TTC549 (cell line): ENCODE measurements at regions not wholly inside any gene's neighbourhood (a gene's known extent, or its start where the extent isn't known, plus 50 kb on each side); places are given as distances from the start of the nearest gene placed in this dataset.

Experiments
- FAIRE-seq: peaks from 2 replicates; lab custom pipeline; 2012; peaks lifted over from hg19 to GRCh38; lab: Jason Lieb, UNC

DNA sequence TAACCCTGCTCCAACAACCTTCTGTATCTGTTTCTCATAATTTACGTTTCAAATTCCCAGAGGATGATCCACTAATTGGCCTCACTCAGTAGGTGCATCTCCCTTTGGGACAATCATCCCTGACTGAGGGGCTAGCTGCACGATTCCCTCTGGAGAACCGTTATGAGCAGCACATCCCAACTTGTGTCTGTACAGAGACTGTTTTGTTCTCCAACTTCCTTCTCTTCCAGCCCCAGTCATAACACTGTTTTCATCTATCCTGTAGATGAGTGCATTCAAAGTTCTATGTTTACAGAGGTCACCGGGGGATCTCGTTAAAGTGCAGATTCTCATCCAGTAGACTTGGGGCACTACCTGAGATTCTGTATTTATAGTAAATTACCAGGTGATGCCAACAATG is 187.2 kb downstream of the REEP3 start:
- no peak for FAIRE-seq

DNA sequence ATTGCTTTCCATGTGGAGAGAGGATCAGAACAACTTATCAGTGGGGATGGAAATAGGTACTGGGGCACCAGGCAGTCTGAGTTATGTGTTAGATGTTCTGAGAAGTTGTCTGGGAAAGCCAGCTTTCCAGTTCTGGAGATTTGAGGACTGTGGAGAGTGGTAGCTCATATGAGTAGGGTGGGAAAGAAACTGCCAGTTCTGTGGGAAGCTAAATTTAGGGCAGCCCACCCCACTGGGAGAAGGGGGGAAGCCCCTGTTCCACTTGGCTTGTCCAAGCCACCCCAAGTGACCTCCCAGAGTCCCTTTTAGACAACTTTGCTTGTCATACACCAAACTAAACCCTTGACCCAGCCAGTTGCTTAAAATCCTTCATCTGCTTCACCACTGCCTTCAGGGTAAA is 189.5 kb downstream of the REEP3 start:
- FAIRE-seq: no peak

DNA sequence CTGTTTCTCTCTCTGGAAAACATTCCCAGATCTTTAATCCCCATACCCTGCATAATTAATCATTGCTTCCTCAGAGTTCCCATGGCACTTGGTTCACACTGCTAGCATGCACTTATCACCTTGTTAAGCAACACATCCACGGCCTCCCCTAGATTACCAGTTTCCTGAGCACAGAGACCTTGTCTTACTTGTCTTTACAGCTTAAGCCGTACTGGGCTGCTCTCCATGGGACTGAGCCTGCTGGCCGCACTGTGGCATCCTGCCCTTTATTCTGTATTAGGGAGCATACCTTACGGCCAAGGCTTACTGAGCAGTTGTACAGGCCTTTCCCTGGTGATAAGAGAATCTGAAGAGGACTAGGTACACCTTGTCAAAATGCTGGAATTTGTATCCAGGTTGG is 190.2 kb downstream of the REEP3 start:
- no peak for FAIRE-seq

DNA sequence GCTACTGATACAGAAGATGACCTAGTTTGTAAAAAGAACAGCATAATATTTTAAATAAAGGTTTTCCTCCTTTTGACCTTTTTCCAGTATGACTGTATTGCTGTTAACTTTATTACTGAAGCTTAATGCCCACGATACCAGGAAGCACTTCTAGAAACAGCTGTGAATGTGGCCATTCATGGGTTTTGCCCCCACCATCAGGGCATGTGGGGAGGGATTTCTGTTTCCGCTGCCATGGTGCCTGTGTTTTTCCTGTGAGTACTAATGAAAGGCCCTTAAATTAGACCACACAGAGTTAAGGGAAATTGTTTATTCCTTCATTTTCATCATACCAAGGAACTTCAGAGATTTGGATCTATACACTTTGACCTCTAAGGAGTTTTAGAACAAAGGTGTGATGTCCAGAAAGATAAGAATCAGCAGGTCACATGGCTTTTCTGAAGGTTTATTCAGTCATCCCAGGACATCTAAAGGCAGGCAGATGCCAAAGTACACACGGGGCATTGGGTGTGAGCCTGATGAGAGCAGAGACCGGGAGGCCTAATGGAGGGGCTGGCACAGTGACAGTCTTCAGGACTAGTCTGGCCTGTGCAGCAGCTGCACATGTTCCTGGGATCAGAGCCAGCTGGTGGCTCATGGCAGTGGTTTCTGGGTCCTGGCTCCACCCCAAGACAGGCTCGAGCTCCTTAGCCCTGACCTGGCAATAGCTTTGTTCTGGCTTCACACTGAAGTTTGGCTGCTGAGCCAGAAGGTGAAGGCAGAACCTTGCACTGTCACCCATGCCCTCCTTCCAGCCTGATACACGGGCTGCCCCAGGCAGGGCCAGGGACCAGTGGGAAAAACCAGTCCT is 190.9 kb downstream of the REEP3 start:
- FAIRE-seq: no peak

DNA sequence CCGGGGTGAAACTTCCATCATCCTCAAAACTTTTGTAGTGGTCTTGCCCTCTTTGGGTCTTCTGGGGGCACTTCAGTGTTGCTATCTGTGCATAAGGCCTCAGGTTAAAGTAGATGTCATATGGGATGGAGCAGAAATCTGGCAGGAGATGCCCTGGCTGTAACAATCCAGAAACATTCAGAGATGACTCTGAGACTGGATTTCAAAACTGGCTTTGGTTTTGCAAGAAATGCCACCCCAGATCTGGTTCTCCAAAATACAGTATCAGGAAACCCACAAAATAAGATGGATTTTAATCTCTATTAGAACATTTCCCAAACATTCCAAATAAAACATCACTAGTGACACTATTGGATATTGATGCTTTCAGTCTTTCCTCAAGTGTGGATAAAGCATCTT is 191.5 kb downstream of the REEP3 start:
- FAIRE-seq: no peak

DNA sequence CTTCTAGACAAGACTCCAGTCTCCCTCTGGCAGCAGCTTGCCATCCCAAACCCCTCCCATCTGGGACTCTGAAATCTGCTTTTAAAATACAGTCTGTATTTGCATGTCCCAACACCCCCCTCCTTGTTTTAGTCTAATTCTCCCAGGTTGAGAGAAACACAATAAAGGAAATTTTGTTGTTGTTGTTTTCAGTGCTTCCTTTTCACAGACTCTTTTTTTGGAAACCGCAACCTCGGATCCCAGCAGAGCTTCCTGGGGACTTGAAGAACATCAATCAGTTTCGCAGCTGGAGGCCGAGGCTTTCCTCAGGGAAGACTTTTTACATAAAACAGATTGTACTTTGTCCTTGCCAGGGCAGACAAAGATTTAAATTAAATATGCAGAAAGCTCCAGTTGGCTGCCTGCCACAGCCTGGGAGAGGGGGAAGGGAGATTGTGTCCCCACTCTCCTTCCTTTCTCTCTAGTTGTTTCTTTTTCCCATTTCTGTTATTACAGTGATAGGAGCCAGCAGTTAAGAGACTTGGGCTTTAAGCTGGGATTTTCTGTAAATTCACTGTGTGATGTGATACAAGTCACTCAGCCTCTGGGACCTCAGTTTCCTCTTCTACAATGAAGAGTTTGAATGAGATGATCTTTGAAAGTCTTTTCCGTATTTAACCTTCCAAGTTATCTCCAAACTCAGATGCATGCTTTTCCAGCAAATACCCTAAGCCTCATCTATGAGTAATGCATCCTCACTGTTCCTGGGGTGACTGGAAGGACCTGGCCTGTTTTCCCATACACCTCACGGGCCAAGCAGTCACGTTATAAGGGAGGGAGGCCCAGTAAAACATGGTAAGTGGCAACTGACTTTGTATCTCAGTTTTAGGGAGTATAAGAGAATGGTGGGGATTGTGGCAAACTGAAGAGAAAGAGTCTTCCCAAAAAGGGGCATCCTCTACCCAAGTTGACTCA is 192.3 kb downstream of the REEP3 start:
- FAIRE-seq: no peak

DNA sequence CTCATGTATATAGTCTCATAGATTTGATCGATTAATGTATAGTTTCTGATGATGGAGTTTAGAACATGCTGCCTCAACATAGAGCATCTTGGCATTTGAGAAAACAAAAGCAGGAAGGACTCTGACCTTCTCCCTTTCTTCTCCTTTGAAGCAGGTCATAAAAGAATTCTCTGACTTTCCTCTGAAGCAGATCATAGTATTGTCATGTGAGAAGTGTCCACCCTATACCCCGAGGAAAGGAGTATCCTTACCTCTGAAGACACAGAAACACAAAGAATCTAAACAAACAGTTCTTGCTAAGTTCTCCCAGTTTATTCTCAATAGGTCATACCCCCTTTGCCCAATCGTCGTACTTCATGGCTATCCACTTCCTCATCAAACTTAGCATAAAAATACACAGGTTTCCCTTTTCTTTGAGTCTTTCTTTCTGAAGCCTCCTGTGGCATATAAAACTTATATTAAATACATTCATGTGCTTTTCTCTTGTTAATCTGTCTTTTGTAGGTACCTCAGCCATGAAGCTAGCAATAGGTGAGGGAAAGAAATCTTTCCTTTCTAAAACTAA is 194.9 kb downstream of the REEP3 start:
- FAIRE-seq: no peak

DNA sequence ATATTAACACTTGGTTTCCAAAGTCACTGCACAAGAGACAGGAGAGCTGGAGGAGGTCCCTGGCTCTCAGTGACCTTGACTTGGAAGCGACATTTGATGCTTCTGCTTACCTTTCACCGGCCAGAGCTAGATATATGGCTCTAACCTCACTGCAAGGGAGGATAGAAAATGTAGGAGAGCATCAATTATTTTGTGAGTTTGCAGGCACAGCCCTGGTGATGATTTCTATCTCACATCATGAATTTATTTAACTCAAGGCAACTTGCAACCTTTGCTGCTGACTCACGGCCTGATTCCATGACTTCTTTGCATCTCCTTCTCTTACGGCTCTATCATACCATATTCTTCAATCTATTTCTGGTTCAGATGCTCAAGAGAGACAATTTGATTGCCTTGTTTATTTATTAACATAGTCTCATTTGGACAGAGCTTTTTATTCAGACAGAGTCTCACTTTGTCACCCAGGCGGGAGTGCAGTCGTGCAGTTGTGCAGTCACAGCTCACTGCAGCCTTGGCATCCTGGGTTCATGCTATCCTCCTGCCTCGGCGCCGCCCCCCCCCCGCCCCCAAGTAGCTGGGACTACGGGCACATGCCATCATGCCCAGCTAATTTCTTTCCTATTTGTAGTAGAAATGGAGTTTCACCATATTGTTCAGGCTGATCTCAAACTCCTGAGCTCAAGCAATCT is 196.0 kb downstream of the REEP3 start:
- FAIRE-seq: no peak

DNA sequence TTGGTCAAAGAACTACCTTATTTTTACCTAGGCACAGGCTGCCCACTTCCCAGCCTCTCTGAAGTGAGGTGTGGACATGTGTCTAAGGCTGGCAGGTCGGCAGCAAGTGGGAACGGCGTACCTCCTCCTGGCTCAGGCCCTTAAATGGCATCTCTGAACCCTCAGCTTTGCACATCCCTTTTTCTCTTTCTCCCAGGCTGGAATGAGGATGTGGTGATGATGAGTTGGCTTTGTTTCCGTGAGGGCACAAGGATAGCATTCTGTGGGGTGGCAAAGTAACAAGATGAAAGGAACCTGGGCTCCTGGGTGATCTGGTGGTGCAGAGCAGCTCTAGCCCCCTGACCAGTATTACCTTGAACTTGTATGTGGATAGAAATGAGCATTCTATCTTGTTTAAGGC is 196.8 kb downstream of the REEP3 start:
- no peak for FAIRE-seq

DNA sequence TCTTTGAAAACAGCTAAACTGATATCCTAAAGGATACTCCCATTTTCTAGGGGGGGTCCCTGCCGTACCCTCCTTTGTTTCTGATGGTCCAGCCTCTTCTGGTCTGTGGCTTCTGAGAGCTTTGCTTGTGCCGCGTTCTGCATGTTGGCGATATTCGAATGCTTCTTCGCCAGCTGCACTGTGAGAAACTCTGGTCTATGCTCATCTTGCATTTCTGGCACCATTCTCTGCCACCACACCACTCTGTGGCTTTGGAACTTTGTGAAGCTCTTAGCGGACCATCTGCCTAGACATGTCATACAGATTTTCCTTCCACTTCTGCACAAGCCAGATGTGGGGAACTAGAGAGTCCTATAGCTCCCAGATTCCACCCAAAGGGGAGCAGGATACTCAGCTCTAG is 197.2 kb downstream of the REEP3 start:
- FAIRE-seq: no peak

DNA sequence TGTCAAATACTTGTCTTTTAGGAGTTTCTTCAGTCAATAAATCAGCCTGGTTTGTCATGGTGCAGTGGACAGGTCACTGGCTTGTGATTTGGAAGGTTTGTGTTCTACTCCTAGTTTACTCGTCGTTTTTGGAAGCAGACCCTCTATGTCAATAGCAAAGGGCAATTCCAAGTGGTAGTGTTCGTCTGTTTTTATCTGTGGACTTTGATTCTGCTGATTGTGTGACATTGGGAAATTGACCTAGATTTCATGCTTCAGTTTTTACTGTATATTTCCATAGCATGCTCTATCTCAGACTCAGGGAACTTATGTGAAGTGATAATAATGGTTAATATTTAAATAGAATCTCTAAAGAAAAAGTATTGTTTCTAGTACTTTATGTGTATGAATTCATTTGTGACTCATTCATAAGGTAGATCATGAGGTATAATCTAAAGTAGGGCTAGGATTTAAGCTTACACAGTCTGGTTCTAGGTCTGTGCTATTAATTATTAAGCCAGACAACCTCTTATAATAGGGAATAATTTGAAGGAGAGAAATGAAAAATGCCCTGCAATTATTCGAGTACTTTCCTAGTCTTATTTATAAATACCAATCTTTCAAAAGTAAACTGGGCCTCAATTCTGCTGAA is 198.1 kb downstream of the REEP3 start:
- no peak for FAIRE-seq

DNA sequence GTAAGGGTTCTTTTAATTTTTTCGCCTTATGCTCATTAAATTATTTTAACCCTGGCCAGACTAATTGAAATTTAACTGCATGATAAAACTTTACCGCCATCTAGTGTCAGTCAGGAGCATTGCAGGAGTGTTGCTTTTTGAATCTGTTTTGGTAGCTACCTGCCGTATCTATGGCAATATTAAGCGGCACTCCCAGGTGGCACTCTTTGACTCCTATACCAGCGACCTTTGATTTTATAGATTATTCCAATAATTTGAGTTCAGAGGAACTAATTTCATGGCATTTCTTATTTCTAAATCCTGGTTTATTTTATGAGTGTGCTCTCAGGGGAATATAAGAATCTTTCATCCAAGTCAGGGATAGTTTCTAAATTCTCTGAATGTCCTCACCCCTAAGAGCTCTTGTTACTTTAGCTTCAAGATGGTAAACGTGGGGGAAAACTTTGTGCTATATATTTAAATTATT is 198.9 kb downstream of the REEP3 start:
- FAIRE-seq: peak; percentile 60

DNA sequence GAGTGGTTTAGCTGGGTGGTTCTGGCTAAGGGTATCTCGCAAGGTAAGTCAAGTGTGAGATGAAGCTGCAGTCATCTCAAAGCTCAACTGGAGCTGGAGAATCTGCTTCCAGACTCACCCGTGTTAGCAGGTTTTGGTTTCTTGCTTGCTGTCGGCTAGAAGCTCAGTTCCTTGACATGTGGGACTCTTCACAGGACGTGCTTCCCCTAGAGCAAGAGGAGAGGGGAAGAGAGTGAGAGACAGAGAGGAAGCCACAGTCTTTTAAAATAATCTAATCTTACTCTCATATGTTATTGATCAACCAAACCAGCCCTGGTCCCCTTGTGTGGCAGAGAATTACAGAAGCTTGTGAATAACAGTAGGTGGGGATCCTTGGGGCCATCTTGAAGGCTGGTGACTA is 199.5 kb downstream of the REEP3 start:
- no peak for FAIRE-seq

DNA sequence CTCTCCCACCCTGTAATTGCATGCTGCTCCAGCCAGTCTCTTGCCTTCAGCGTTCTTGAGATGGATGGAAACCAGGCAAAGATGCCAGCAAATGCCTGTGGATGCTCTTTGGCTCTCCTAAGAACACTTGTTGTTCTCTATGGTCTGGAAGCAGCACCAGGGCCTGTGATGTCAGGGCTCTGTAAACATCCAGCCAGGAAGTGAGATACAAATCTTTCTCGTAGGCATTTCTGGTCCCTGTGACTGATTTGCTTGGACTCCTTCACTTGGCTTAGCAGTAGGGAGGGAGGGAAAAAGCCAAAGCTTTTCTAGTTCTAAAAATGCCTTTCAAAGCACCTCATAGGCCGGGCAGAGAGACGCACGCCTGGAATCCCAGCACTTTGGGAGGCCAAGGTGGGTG is 201.3 kb downstream of the REEP3 start:
- FAIRE-seq: no peak

DNA sequence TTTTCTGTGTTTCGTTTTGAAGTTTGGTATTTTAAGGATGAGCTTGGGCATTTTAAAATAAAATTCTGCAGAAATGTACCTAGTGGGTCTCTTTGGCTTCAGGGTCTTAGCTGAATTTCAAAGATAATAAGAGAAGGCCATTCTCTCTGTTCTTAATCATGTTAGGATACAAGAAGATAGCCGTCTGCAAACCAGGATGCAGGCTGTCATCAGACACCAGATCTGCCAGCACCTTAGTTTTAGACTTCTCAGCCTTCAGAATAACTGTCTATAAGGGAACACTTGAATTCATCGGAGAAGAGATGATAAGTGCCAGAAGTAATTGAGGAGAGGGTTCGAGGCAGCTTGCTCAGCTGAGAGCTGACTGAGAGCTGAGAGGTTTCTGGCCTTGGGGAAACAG is 202.1 kb downstream of the REEP3 start:
- no peak for FAIRE-seq

DNA sequence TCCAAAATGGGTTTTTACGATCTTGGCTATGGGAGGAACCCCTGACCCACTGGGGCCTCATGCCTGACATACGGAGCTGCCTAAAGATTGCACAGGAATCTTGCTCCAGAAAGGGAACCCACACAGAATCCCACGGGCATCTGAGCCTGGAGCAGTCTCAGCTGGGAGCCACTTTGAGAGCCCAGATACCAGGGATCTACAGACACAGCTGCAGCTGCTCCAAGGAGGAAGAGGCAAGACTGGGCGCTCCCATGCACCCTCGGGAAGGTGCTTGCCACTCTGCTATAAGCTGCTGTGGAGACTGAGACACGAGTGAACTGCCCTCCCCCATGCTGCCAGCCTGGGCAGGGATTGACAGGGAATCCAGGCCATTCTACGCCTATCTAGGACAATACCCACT is 202.5 kb downstream of the REEP3 start:
- no peak for FAIRE-seq

DNA sequence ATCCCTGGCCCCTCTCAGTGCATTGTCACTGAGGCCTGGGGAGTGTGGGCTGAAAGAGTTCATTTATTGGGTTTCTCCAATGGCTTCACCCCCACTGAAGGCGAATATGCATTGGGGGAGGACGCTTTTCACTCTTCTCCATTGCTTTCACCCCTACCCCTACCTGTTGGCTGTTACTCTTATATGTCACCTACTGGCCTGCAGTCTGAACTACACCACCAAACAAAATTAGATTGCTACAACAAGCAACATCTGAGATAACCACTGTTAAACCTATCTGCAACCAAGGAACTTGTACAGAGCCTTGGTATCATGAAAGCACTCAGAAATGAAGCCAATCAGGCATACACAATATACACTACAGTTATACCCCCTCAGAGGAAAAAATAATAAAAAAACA is 203.7 kb downstream of the REEP3 start:
- no peak for FAIRE-seq

DNA sequence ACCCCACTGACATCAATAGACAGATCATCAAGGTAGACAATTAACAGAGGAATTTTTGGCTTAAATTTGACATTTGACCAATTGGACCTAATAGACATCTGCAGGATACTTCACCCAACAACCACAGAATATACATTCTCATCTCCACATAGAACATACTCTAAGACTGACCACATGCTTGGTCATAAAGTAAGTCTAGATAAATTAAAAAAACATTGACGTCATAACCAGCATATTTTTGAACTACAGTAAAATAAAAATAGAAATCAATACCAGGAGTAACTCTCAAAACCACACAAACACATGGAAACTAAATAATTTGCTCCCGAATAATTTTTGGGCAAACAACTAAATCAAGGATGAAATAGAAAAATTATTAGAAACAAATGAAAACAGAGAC is 205.7 kb downstream of the REEP3 start:
- no peak for FAIRE-seq

DNA sequence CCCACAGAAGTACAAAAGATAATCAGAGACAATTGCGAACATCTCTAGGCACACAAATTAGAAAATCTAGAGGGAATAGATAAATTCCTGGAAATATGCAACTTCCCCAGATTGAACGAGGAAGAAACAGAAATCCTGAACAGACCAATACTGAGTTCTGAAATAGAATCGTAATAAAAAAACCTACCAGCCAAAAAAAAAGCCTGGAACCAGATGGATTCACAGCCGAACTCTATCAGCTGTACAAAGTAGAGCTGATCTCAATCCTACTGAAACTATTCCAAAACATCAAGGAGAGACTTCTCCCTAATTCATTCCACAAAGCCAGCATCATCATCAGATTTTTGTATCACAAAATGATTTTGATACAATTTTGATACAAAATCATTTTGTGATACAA is 206.4 kb downstream of the REEP3 start:
- FAIRE-seq: no peak

DNA sequence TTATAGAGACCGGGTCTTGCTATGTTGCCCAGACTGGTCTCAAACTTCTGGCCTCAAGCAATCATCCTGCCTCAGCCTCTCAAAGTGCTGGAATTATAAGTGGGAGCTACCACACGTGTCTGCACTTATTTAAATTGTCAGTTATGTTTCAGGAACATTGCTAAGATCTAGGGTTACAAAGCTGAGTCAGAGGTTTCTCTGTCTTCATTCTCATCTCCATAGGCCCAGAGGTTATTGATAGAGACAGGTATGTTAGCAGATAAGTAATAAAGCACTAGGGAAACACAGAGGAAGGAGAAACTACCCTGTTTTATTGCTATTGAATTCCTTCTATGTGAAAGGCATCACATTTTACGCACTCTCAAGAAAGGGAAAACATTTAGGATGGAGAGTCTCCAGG is 214.1 kb downstream of the REEP3 start:
- FAIRE-seq: no peak

DNA sequence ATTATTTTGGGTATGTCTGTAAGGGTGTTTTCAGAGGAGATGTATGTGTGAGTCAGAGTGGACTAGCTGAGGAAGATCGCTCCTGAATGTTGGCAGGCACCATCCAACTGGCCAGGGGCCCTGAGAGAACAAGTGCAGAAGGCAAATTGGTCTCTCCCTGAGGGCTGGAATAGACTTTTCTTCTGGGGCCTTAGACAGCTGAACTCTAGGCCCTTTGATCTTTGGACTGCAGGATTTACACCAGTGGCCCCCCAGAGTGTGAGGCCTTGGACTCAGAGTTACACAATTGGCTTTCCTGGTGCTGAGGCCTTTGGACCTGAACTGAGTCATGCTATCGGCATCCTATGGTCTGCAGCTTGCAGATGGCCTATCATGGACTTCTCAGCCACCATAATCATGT is 217.2 kb downstream of the REEP3 start:
- FAIRE-seq: no peak
